Smooth muscle cell (in vitro differentiated cells): ENCODE measurements at regions not wholly inside any gene's neighbourhood (a gene's known extent, or its start where the extent isn't known, plus 50 kb on each side); places are given as distances from the start of the nearest gene placed in this dataset.

Experiments
- DNase-seq: peaks from one replicate; lab custom pipeline; 2025; ENCODE audit not compliant: unreplicated experiment; lab: John Stamatoyannopoulos, UW
- H2AFZ ChIP-seq: fragments of 200-600 bp; sonication (generic); 2 replicates; pipeline ENCODE4 v1.6.0; 2016; ENCODE audit warnings: antibody characterized with exemption, low read depth, mild to moderate bottlenecking
- H3F3A ChIP-seq: fragments of 200-600 bp; sonication (generic); 2 replicates; pipeline ENCODE4 v1.6.0; 2017; ENCODE audit warnings: antibody characterized with exemption, low read depth
- H3K27ac ChIP-seq: fragments of 200-600 bp; sonication (generic); 2 replicates; pipeline ENCODE4 v1.5.1; 2016; ENCODE audit warnings: low read depth, mild to moderate bottlenecking
- H3K27me3 ChIP-seq: fragments of 200-600 bp; sonication (generic); 2 replicates; pipeline ENCODE4 v1.6.1; 2016; ENCODE audit warnings: low read depth, mild to moderate bottlenecking
- H3K36me3 ChIP-seq: fragments of 200-600 bp; sonication (generic); 2 replicates; pipeline ENCODE4 v1.5.1; 2016; ENCODE audit warnings: low read depth
- H3K4me1 ChIP-seq: fragments of 200-600 bp; sonication (generic); 2 replicates; pipeline ENCODE4 v1.5.1; 2016; ENCODE audit warnings: low read depth
- H3K4me2 ChIP-seq: fragments of 200-600 bp; sonication (generic); 2 replicates; pipeline ENCODE4 v1.6.0; 2016; ENCODE audit warnings: mild to moderate bottlenecking
- H3K4me3 ChIP-seq: fragments of 200-600 bp; sonication (generic); 2 replicates; pipeline ENCODE4 v1.5.1; 2016; ENCODE audit warnings: mild to moderate bottlenecking
- H3K79me2 ChIP-seq: fragments of 200-600 bp; sonication (generic); 2 replicates; pipeline ENCODE4 v1.6.0; 2016; ENCODE audit warnings: low read depth, mild to moderate bottlenecking
- H3K9ac ChIP-seq: fragments of 200-600 bp; sonication (generic); 2 replicates; pipeline ENCODE4 v1.6.0; 2016; ENCODE audit warnings: low read depth
- H3K9me3 ChIP-seq: fragments of 200-600 bp; sonication (generic); replicated peaks from 2 replicates; pipeline ENCODE4 v1.5.1; 2016; ENCODE audit warnings: low read depth
- H4K20me1 ChIP-seq: fragments of 200-600 bp; sonication (generic); 2 replicates; pipeline ENCODE4 v1.6.0; 2016; ENCODE audit warnings: low read depth
- CTCF ChIP-seq: fragments of 200-600 bp; sonication (generic); IDR thresholded peaks from 2 replicates; pipeline ENCODE4 v1.5.1; 2017; ENCODE audit warnings: borderline replicate concordance, mild to moderate bottlenecking, antibody characterized with exemption; ENCODE audit not compliant: insufficient read depth, poor library complexity, severe bottlenecking
- WGBS: methylation state at CpG from one replicate; pipeline ENCODE4 v1.1.7; 2016; ENCODE audit warnings: low lambda C conversion rate; 5-methylcytosine and 5-hydroxymethylcytosine counted together

- no peak overlapping the region for H3K4me3 ChIP-seq
- H3K9me3 ChIP-seq: no peaks in the 10 kb centered on the region
- H4K20me1 ChIP-seq: no peaks in the 10 kb centered on the region
- no peak overlapping the region for H2AFZ ChIP-seq
- no peak overlapping the region for H3K9ac ChIP-seq
- peaks cover 4% of the 10 kb centered on the region for H3K4me1 ChIP-seq
- no peak overlapping the region for H3K27ac ChIP-seq
- no peaks in the 10 kb centered on the region for H3K27me3 ChIP-seq
- no peaks in the 10 kb centered on the region for H3K79me2 ChIP-seq
- no peak overlapping the region for H3K4me2 ChIP-seq
- TF ChIP-seq CTCF: no peak
- no peaks in the 10 kb centered on the region for H3F3A ChIP-seq
- DNase-seq: no peak
- 89% methylated on average over 4 of the region's 4 CpGs for WGBS
- H3K36me3 ChIP-seq: no peaks in the 10 kb centered on the region
Measured at GRCh38 chr7:106791526-106791925, 73.6 kb upstream of the PIK3CG start.

- no peak overlapping the region for H3K4me2 ChIP-seq
- H4K20me1 ChIP-seq: no peaks in the 10 kb centered on the region
- no peaks in the 10 kb centered on the region for H3K27me3 ChIP-seq
- H3K4me1 ChIP-seq: peaks cover under 1% of the 10 kb centered on the region
- H2AFZ ChIP-seq: no peak overlapping the region
- no peak overlapping the region for H3K4me3 ChIP-seq
- no peaks in the 10 kb centered on the region for H3F3A ChIP-seq
- TF ChIP-seq CTCF: no peak
- H3K9ac ChIP-seq: no peak overlapping the region
- no peaks in the 10 kb centered on the region for H3K79me2 ChIP-seq
- DNase-seq: no peak
- no peaks in the 10 kb centered on the region for H3K9me3 ChIP-seq
- 47% methylated on average over 8 of the region's 8 CpGs for WGBS
- H3K27ac ChIP-seq: no peak overlapping the region
- no peaks in the 10 kb centered on the region for H3K36me3 ChIP-seq
Measured at GRCh38 chr7:106792233-106792926, 72.7 kb upstream of the PIK3CG start.

- WGBS: 78% methylated on average over 7 of the region's 7 CpGs
- no peak for DNase-seq
Measured at GRCh38 chr7:106793015-106793975, 71.8 kb upstream of the PIK3CG start.

More at GRCh38 chr7:106793015-106793975, 71.8 kb upstream of the PIK3CG start:
- H4K20me1 ChIP-seq: no peaks in the 10 kb centered on the region
- H3K27ac ChIP-seq: no peak overlapping the region
- H3K4me3 ChIP-seq: no peak overlapping the region
- H3K4me1 ChIP-seq: no peaks in the 10 kb centered on the region
- TF ChIP-seq CTCF: peak; percentile 66
- no peak overlapping the region for H2AFZ ChIP-seq
- H3K79me2 ChIP-seq: no peaks in the 10 kb centered on the region
- no peaks in the 10 kb centered on the region for H3K9me3 ChIP-seq
- H3F3A ChIP-seq: no peaks in the 10 kb centered on the region
- H3K27me3 ChIP-seq: no peaks in the 10 kb centered on the region
- H3K36me3 ChIP-seq: no peaks in the 10 kb centered on the region
- no peak overlapping the region for H3K9ac ChIP-seq
- H3K4me2 ChIP-seq: no peak overlapping the region
